Mesothelial cell of epicardium (in vitro differentiated cells): ENCODE measurements at regions not wholly inside any gene's neighbourhood (a gene's known extent, or its start where the extent isn't known, plus 50 kb on each side); places are given as distances from the start of the nearest gene placed in this dataset.

ENCODE experiments used
- DNase-seq, 2 experiments: peaks; one replicate each; pipeline ENCODE4 v3.0.0; 2021; ENCODE audit warnings: low spot score in 2 of 2; ENCODE audit not compliant: unreplicated experiment in 2 of 2
- H3K27ac Mint-ChIP-seq: 2 replicates; pipeline ENCODE4 v1.8.0; 2021; ENCODE audit warnings: mixed read lengths
- H3K27me3 Mint-ChIP-seq: 2 replicates; pipeline ENCODE4 v1.8.0; 2021; ENCODE audit warnings: low read depth, mixed read lengths
- H3K36me3 Mint-ChIP-seq: 2 replicates; pipeline ENCODE4 v1.8.0; 2021; ENCODE audit warnings: mixed read lengths
- H3K4me1 Mint-ChIP-seq: 2 replicates; pipeline ENCODE4 v1.8.0; 2021; ENCODE audit warnings: mixed read lengths
- H3K4me3 Mint-ChIP-seq: 2 replicates; pipeline ENCODE4 v1.8.0; 2021; ENCODE audit warnings: mild to moderate bottlenecking, moderate library complexity, mixed read lengths
- H3K9me3 Mint-ChIP-seq: 2 replicates; pipeline ENCODE4 v1.8.0; 2021; ENCODE audit warnings: mixed read lengths
- TF ChIP-seq, protein P1 (sequence below): fragments of 200-600 bp; sonication (generic); IDR thresholded peaks from one replicate; pipeline ENCODE4 v1.5.0; 2021; ENCODE audit warnings: antibody characterized with exemption; ENCODE audit not compliant: unreplicated experiment

DNA sequence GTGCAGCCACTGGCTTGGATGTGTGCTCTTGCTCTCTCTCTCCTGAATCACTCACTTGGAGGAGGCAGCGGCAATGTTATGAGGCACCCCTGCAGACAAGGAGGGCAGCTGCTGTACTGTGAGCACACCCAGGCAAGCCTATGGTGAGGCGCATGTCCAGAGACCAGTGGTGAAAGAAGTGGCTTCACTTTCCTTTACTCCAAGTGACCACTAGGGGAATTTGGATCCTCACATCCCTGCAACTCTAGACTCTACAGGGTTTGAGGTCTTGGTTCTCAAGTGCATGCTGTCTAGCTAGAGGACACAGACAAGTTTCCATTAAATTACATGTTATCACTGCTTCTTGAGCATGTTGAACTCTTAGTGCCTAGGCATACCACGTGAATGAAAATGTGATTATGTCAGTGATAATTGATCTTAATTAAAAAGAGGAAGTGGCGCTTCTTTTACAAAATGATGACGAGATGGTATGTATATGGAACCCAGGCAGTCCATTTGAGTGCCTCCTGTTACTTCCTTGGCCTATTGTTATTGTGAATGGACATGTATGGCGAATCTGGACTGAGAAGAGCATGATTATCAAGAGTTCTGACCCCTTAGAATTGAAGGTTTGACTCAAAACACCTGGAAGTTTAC, 181.0 kb upstream of the CDH2 start:
- H3K4me1 Mint-ChIP-seq: no peaks in the 10 kb centered on the region
- peaks cover 17% of the 10 kb centered on the region for H3K9me3 Mint-ChIP-seq
- no peaks in the 10 kb centered on the region for H3K27me3 Mint-ChIP-seq
- no peaks in the 10 kb centered on the region for H3K36me3 Mint-ChIP-seq
- no peak for DNase-seq
- no peak overlapping the region for H3K4me3 Mint-ChIP-seq
- TF ChIP-seq, protein P1, sequence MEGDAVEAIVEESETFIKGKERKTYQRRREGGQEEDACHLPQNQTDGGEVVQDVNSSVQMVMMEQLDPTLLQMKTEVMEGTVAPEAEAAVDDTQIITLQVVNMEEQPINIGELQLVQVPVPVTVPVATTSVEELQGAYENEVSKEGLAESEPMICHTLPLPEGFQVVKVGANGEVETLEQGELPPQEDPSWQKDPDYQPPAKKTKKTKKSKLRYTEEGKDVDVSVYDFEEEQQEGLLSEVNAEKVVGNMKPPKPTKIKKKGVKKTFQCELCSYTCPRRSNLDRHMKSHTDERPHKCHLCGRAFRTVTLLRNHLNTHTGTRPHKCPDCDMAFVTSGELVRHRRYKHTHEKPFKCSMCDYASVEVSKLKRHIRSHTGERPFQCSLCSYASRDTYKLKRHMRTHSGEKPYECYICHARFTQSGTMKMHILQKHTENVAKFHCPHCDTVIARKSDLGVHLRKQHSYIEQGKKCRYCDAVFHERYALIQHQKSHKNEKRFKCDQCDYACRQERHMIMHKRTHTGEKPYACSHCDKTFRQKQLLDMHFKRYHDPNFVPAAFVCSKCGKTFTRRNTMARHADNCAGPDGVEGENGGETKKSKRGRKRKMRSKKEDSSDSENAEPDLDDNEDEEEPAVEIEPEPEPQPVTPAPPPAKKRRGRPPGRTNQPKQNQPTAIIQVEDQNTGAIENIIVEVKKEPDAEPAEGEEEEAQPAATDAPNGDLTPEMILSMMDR: peak; percentile 53
- no peak overlapping the region for H3K27ac Mint-ChIP-seq

DNA sequence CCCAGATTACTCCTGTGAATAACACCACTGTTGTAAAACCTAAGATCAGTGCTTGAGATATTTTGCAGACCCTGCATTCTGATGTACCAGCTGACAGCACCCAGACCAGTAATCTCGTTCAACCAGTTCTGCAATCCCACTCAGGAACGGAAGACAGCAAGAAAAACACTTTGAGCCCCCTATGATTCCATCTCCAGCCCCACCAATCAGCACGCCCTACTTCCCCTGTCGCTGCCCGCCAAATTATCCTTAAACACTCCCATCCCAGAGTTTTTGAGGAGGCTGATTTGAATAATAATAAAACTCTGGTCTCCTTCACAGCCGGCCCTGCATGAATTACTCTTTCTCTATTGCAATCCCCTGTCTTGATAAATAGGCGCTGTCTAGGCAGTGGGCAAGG, 173.9 kb upstream of the CDH2 start:
- TF ChIP-seq, protein P1: no peak
- Mint-ChIP-seq H3K36me3 (no peaks in the 10 kb centered on the region), H3K27me3 (no peaks in the 10 kb centered on the region), H3K27ac (peak overlapping the region; percentile 84), H3K4me1 (peaks cover 17% of the 10 kb centered on the region), H3K4me3 (no peak overlapping the region), H3K9me3 (no peaks in the 10 kb centered on the region)
- no peak for DNase-seq

DNA sequence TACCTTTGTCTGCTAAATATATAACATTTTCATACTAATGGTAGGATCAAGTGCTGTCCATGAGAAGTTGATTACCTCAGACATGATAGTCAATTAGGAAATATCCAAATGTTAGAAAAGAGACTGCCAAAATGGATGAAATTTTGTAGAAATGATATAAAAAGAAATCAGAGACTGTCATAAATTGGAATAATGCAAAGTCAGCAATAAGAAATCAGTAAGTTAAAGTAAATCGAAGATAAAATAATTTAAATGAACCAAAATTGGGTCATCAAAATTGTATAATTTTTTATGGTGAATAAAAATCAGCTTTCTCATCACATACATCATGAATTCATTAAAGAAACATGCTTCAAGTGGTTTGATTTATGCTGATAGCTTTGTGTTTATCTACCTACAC, 165.3 kb upstream of the CDH2 start:
- Mint-ChIP-seq H3K9me3 (peaks cover 8% of the 10 kb centered on the region), H3K27me3 (no peaks in the 10 kb centered on the region), H3K36me3 (no peaks in the 10 kb centered on the region), H3K4me1 (no peaks in the 10 kb centered on the region), H3K27ac (no peak overlapping the region), H3K4me3 (no peak overlapping the region)
- no peak for DNase-seq
- TF ChIP-seq, protein P1: no peak

DNA sequence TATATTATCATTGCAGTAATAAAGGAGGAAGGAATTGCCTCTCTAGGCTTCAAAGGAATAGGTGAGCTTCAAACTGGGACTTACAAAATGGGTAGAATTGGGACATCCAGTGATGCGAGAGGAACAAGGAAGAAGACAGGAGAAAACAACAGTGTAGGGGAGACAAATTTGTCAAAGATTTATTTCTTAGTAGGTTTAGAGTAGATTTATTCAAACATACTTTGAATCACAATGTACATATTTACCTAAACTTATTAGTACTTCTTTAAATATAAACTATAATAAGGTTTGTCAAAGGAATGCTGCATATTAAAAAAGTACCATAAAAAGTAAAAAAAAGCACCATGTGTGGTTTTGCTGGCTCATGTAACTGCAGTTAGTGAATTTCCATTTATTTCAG, 161.4 kb upstream of the CDH2 start:
- no peak for DNase-seq
- no peaks in the 10 kb centered on the region for H3K27me3 Mint-ChIP-seq

DNA sequence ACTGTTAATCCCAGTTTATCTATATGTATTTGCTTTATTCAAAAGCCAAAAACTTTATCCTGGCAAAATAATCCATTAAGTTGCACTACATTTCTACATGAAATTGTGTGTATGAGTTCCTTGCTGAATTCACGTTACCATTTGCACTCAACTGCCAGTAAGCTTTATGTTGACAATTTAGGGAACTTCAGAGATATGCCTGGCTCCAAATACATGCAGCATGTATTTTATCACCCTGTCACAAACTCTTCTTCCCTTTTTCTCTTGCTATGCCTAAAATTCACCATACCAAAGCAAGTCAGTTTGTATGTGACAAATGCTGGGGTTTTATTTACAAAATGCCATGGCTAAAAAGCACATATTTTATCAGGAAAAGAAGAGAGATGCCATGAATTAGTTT, 157.6 kb upstream of the CDH2 start:
- no peaks in the 10 kb centered on the region for H3K9me3 Mint-ChIP-seq

More for the DNA sequence above, 161.4 kb upstream of the CDH2 start:
- TF ChIP-seq, protein P1: no peak
- Mint-ChIP-seq H3K4me3 (no peak overlapping the region), H3K27ac (no peak overlapping the region), H3K36me3 (no peaks in the 10 kb centered on the region), H3K9me3 (no peaks in the 10 kb centered on the region), H3K4me1 (no peaks in the 10 kb centered on the region)

More for the DNA sequence above, 157.6 kb upstream of the CDH2 start:
- no peaks in the 10 kb centered on the region for H3K36me3 Mint-ChIP-seq
- DNase-seq: no peak
- H3K4me3 Mint-ChIP-seq: no peak overlapping the region
- H3K4me1 Mint-ChIP-seq: peaks cover 6% of the 10 kb centered on the region
- TF ChIP-seq, protein P1: no peak
- H3K27ac Mint-ChIP-seq: no peak overlapping the region
- no peaks in the 10 kb centered on the region for H3K27me3 Mint-ChIP-seq
